ENCODE measurements at regions not wholly inside any gene's neighbourhood (a gene's known extent, or its start where the extent isn't known, plus 50 kb on each side); places are given as distances from the start of the nearest gene placed in this dataset.

DNA sequence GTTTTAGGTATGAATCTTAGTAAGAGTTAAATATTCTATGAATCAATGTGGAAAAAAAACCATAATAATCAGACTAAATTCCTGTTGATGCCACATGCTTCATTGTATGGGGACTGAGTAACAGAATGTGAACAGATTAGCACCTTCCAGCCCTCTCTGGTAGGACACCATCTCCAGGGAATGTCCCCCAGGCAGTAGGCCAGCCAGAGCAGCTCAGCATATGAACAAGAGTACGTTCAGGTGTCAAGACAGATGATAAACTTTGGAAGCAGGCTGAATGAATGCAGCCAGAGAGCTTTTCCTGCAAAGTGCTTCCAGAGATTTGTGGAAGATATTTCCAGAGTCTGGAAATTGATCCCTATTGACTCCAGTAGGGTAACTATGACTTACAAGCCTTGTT, 204.4 kb downstream of the RPS29 start:
- TF ChIP-seq MYC (IDR thresholded peaks at IDR 0.05; ENCODE audit: low read depth, low read length) = no peak
- no peak for TF ChIP-seq CTCF (IDR thresholded peaks at IDR 0.05; ENCODE audit: low read depth, low read length)
- TF ChIP-seq POLR2A (IDR thresholded peaks at IDR 0.05; ENCODE audit: extremely low read depth, insufficient read length) = no peak
